Ishikawa (cell line): ENCODE measurements at regions not wholly inside any gene's neighbourhood (a gene's known extent, or its start where the extent isn't known, plus 50 kb on each side); places are given as distances from the start of the nearest gene placed in this dataset.

Source experiments
- CEBPB ChIP-seq: IDR thresholded peaks from 2 replicates; pipeline ENCODE4 v1.6.1; 2012
- CREB1 ChIP-seq: IDR thresholded peaks from 2 replicates; pipeline ENCODE4 v1.6.1; 2012; ENCODE audit warnings: low read depth
- EGR1 ChIP-seq: IDR thresholded peaks from 2 replicates; pipeline ENCODE4 v1.6.1; 2012
- EP300 ChIP-seq: IDR thresholded peaks from 2 replicates; pipeline ENCODE4 v1.6.1; 2012; ENCODE audit warnings: borderline replicate concordance
- FOXM1 ChIP-seq: IDR thresholded peaks from 2 replicates; pipeline ENCODE4 v1.6.1; 2012; ENCODE audit warnings: low read depth, borderline replicate concordance
- MAX ChIP-seq: IDR thresholded peaks from 2 replicates; pipeline ENCODE4 v1.6.1; 2012
- NFIC ChIP-seq: IDR thresholded peaks from 2 replicates; pipeline ENCODE4 v1.6.1; 2012
- RAD21 ChIP-seq: IDR thresholded peaks from 2 replicates; pipeline ENCODE4 v1.6.1; 2012; ENCODE audit warnings: low read depth
- REST ChIP-seq: IDR thresholded peaks from 2 replicates; pipeline ENCODE4 v1.6.1; 2012; ENCODE audit warnings: low read depth, mild to moderate bottlenecking
- TAF1 ChIP-seq: IDR thresholded peaks from 2 replicates; pipeline ENCODE4 v1.6.1; 2012; ENCODE audit warnings: low read depth, mild to moderate bottlenecking
- TCF12 ChIP-seq: IDR thresholded peaks from 2 replicates; pipeline ENCODE4 v1.6.1; 2012; ENCODE audit warnings: low read depth
- TEAD4 ChIP-seq: IDR thresholded peaks from 2 replicates; pipeline ENCODE4 v1.6.1; 2012
- USF1 ChIP-seq: IDR thresholded peaks from 2 replicates; pipeline ENCODE4 v1.6.1; 2012
- YY1 ChIP-seq: IDR thresholded peaks from 2 replicates; pipeline ENCODE4 v1.6.1; 2012; ENCODE audit warnings: low read depth
- ZBTB7A ChIP-seq: IDR thresholded peaks from 2 replicates; pipeline ENCODE4 v1.6.1; 2012; ENCODE audit warnings: low read depth

- TF ChIP-seq ZBTB7A (no peak), YY1 (no peak), REST (no peak), TAF1 (no peak), EP300 (no peak), MAX (no peak), RAD21 (no peak), NFIC (no peak), TEAD4 (no peak), FOXM1 (no peak)
Measured at GRCh38 chr18:44035554-44035953, 645.1 kb upstream of the SETBP1 start.

- TF ChIP-seq NFIC (no peak), USF1 (no peak), ZBTB7A (no peak), TAF1 (no peak), FOXM1 (no peak), MAX (no peak), REST (no peak), TEAD4 (no peak), EP300 (no peak), RAD21 (no peak), CEBPB (no peak), CREB1 (no peak)
Measured at GRCh38 chr18:44036501-44036900, 644.2 kb upstream of the SETBP1 start.

- TF ChIP-seq MAX = no peak
- TF ChIP-seq REST = no peak
Measured at GRCh38 chr18:44039216-44039615, 641.5 kb upstream of the SETBP1 start.

GRCh38 chr18:44039826-44040225, 640.9 kb upstream of the SETBP1 start:
- no peak for TF ChIP-seq RAD21
- TF ChIP-seq TEAD4 = no peak
- TF ChIP-seq EP300 = no peak
- no peak for TF ChIP-seq TCF12

- TF ChIP-seq REST (no peak), EGR1 (no peak), RAD21 (no peak), ZBTB7A (no peak), NFIC (no peak), EP300 (no peak)
Measured at GRCh38 chr18:44041553-44041952, 639.1 kb upstream of the SETBP1 start.
